Muscle of leg (tissue), 3 donors: ENCODE measurements at regions not wholly inside any gene's neighbourhood (a gene's known extent, or its start where the extent isn't known, plus 50 kb on each side); places are given as distances from the start of the nearest gene placed in this dataset.
A peak's percentile ranks its signal among the peaks of the same experiment; 100 is the strongest.
"Not testable (repeated sequence)": the region's sequence is repeated elsewhere in the genome, so short reads cannot be mapped to it uniquely, and the experiment has no call there.

Source experiments
- DNase-seq: peaks from one replicate; pipeline ENCODE4 v3.0.0; 2013
- H3K27ac ChIP-seq: one replicate; pipeline ENCODE4 v1.5.1; 2013; ENCODE audit warnings: mild to moderate bottlenecking, low read length, control low read depth
- H3K27me3 ChIP-seq: one replicate; pipeline ENCODE4 v1.6.1; 2013; ENCODE audit warnings: low read length; ENCODE audit not compliant: control insufficient read depth, insufficient read depth
- H3K36me3 ChIP-seq: one replicate; pipeline ENCODE4 v1.6.1; 2013; ENCODE audit warnings: low read length; ENCODE audit not compliant: control insufficient read depth, insufficient read depth
- H3K4me1 ChIP-seq: one replicate; pipeline ENCODE4 v1.6.1; 2013; ENCODE audit warnings: low read length; ENCODE audit not compliant: control insufficient read depth, insufficient read depth
- H3K4me3 ChIP-seq: one replicate; pipeline ENCODE4 v1.5.1; 2013; ENCODE audit warnings: low read length, control low read depth
- H3K9me3 ChIP-seq: replicated peaks from 2 replicates; pipeline ENCODE4 v1.6.1; 2013; ENCODE audit warnings: low read depth, low read length; ENCODE audit not compliant: control insufficient read depth
- WGBS: methylation state at CpG from one replicate; pipeline ENCODE4 v1.1.5; 2013; ENCODE audit warnings: missing lambda C conversion rate; ENCODE audit not compliant: insufficient coverage; 5-methylcytosine and 5-hydroxymethylcytosine counted together

DNA sequence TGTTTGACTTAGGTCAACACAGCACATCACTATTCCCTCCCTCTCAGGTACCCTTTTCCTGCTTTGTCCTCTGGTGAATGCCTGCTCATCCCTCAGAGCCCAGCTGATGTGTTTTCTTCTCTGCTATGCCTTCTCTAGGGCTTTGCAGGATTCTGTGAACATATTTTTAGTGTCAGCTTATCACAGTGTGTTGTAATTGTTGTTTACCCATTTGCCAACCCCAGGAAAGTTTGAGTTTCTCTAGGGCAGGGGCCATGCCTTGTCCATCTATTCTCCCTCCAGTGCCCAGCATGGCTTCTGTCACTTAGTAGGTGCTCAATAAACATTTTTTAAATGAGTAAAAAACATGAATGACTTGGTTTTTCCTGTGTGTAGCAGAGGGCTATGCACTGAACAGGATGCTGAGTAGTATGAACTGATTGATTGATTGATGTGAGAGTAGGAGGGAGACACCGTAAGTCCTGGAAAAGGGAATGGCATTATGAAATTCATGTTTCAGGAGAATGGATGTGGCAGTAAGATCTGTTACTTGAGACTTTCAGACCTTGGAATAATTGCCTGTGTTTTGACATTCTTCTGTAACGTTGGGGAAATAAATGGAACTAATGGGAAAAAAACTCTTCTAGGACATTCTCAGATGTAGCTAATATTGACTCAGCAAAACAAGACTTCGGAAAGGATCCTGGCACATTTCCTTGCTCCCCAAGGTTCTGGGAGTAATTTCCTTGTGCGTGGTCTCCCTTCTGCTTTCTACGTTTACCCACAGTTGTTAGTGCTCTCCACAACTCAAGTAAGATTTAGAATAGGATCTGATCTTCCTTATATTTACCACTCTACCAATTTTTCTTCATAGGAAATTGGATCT lies 267.3 kb upstream of the TBL1XR1 start:
- H3K27ac ChIP-seq, result no peak overlapping the region
- DNase-seq, result peak; percentile 57

GRCh38 chr3:177465257-177465642 lies 268.0 kb upstream of the TBL1XR1 start:
- no peak overlapping the region for H3K4me3 ChIP-seq
- DNase-seq, result no peak
- H3K27ac ChIP-seq, result no peak overlapping the region
- peaks cover 29% of the 10 kb centered on the region for H3K4me1 ChIP-seq
- WGBS, result 83% methylated on average over 2 of the region's 4 CpGs
- H3K9me3 ChIP-seq, result no peaks in the 10 kb centered on the region
- H3K36me3 ChIP-seq, result no peaks in the 10 kb centered on the region
- no peaks in the 10 kb centered on the region for H3K27me3 ChIP-seq

More for the DNA sequence above, 267.3 kb upstream of the TBL1XR1 start:
- Histone ChIP-seq H3K4me1 (peaks cover 28% of the 10 kb centered on the region), H3K4me3 (no peak overlapping the region), H3K27me3 (no peaks in the 10 kb centered on the region), H3K9me3 (no peaks in the 10 kb centered on the region), H3K36me3 (no peaks in the 10 kb centered on the region)
- 60% methylated on average over 1 of the region's 5 CpGs for WGBS

DNA sequence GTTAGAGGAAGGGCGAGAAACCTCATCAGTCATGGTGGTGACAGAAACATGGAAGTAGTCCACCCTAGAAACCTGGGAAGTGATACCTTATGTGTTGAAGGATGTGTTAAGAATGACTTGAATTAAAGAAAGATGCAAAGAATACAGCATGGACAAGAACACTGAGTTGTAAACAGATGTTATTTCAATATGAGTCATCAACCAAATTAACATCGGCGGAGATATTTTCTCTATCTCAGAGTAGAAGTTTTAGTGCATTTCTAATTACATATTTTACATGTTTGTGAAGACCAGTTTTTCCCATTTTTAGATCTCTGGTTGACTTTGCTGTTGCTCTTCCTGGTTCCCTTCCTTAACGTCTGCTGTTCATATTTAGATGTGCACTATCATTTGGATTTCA lies 268.8 kb upstream of the TBL1XR1 start:
- H3K27me3 ChIP-seq, result no peaks in the 10 kb centered on the region
- H3K4me1 ChIP-seq, result peaks cover 27% of the 10 kb centered on the region
- DNase-seq, result no peak
- no peaks in the 10 kb centered on the region for H3K9me3 ChIP-seq
- H3K4me3 ChIP-seq, result no peak overlapping the region
- WGBS, result no CpG with 5 or more reads among the region's 4 CpGs
- no peak overlapping the region for H3K27ac ChIP-seq
- no peaks in the 10 kb centered on the region for H3K36me3 ChIP-seq

DNA sequence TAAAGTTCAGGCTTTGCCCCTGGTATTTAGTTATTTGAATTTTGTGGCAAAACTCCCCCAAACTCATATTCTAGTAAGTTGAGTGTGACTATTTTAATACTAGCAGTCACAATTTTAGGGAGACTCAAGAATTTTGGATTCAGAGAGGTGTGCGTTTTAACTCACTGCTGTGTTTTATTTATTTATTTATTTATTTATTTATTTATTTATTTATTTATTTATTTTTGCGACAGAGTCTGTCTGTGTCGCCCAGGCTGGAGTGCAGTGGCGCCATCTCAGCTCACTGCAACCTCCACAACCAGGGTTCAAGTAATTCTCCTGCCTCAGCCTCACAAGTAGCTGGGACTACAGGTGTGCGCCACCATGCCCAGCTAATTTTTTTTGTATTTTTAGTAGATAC lies 269.3 kb upstream of the TBL1XR1 start:
- H3K4me3 ChIP-seq, H3K27me3 ChIP-seq, H3K9me3 ChIP-seq, DNase-seq, H3K27ac ChIP-seq, H3K36me3 ChIP-seq: not testable (repeated sequence)
- H3K4me1 ChIP-seq, result peaks cover 26% of the 10 kb centered on the region
- WGBS, result no CpG with 5 or more reads among the region's 5 CpGs

GRCh38 chr3:177467247-177467985 lies 270.1 kb upstream of the TBL1XR1 start:
- H3K27me3 ChIP-seq, result no peaks in the 10 kb centered on the region
- peaks cover 24% of the 10 kb centered on the region for H3K4me1 ChIP-seq
- no peak overlapping the region for H3K4me3 ChIP-seq
- no peaks in the 10 kb centered on the region for H3K9me3 ChIP-seq
- H3K27ac ChIP-seq, result no peak overlapping the region
- no peak for DNase-seq
- no peaks in the 10 kb centered on the region for H3K36me3 ChIP-seq
- no CpG with 5 or more reads among the region's 5 CpGs for WGBS

- H3K27me3 ChIP-seq, result no peaks in the 10 kb centered on the region
- no peaks in the 10 kb centered on the region for H3K9me3 ChIP-seq
- H3K36me3 ChIP-seq, result no peaks in the 10 kb centered on the region
- no peak overlapping the region for H3K27ac ChIP-seq
- H3K4me1 ChIP-seq, result peaks cover 23% of the 10 kb centered on the region
- H3K4me3 ChIP-seq, result no peak overlapping the region
- DNase-seq, result no peak
Measured at GRCh38 chr3:177468331-177468730, 271.0 kb upstream of the TBL1XR1 start.

DNA sequence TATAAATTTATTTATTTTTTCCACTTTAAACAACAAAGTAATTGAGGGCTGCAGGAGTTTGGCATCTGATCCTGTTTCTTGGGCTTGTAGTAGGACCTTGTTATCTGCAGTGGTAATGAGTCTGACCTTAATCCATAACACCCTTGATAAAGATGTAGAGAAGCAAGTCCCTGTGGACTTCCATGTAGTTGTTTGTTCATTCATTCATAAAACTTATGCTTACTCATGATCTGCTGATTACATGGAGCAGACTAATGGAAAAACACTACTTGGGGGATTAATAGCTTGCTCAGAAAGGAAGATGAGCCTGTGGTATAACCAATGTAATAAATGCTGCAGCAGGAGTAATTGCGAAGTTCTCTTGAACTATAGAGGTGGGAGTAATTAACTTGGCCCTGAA lies 271.5 kb upstream of the TBL1XR1 start:
- H3K4me3 ChIP-seq, result no peak overlapping the region
- peaks cover 21% of the 10 kb centered on the region for H3K4me1 ChIP-seq
- no peaks in the 10 kb centered on the region for H3K9me3 ChIP-seq
- WGBS, result 100% methylated on average over 1 of the region's 1 CpG
- H3K36me3 ChIP-seq, result no peaks in the 10 kb centered on the region
- DNase-seq, result no peak
- H3K27ac ChIP-seq, result no peak overlapping the region
- H3K27me3 ChIP-seq, result no peaks in the 10 kb centered on the region

DNA sequence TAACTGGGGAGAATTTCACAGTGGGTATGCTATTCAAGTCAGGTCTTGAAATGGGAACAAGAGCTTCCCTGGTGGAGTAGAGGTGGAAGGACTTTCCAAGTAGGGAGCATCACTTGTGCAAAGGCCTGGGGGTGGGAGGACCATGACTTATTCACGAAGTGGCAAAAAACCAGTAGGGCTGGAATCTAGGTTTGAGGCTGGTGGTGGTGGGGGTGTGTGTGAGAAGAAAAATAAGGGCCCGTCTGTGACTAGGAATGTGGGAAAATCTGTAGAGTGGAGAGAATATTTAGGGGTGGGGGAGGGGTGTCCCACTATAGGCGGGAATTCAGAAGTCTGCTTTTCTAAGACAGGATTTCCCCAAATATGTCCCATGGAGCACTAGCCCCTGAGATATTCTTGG lies 271.9 kb upstream of the TBL1XR1 start:
- Histone ChIP-seq H3K27me3 (no peaks in the 10 kb centered on the region), H3K4me1 (peaks cover 19% of the 10 kb centered on the region), H3K9me3 (no peaks in the 10 kb centered on the region), H3K27ac (no peak overlapping the region), H3K36me3 (no peaks in the 10 kb centered on the region), H3K4me3 (no peak overlapping the region)
- WGBS, result 81% methylated on average over 2 of the region's 3 CpGs
- no peak for DNase-seq

DNA sequence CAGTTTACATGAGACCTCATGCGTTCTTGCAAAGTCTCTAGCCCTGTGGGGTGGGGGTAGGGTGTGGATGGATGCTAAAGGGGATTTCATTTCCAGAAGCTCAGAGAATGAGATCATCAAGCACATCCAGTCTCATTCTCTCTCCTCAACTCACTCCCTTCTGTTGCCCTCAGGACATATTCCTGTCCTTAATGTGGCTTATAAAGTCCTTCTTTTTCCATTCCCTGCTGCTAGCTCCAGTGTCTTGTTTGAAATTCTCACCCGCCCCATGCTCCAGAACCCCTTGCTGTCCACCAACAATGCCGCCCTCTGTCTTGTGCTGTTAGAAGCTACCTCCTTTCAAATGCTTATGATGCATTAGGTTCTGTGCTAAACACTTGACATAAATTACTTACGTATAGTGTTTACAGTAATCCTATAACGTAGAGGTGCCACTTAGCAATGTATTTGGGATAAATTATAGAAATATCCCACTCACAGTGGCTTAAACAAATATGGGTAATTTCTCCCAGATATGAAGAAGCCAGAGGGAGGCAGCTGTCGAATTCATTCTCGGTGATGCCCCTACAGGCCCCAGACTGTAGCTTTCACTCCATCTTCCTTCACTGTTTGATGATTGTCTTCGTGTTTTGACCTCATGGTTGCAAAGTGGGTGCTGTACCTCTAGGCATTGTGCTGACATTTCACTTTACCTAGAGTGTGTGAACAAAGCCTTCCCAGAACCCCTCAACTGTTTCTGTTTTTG lies 273.1 kb upstream of the TBL1XR1 start:
- no peak for DNase-seq
- Histone ChIP-seq H3K27me3 (no peaks in the 10 kb centered on the region), H3K36me3 (no peaks in the 10 kb centered on the region), H3K9me3 (no peaks in the 10 kb centered on the region), H3K27ac (no peak overlapping the region), H3K4me1 (peaks cover 26% of the 10 kb centered on the region), H3K4me3 (no peak overlapping the region)
- WGBS, result 79% methylated on average over 2 of the region's 8 CpGs
